Activated T-helper 17 cell treated with anti-CD3 and anti-CD28 coated beads, Interleukin-2, amount 50 U/mL, for 72 hours (primary cell): ENCODE measurements at regions not wholly inside any gene's neighbourhood (a gene's known extent, or its start where the extent isn't known, plus 50 kb on each side); places are given as distances from the start of the nearest gene placed in this dataset.

Source experiments
- ATAC-seq: fragments of 150-1000 bp; cut with Tn5 transposase; replicated peaks from 2 replicates; pipeline ENCODE4 v1.10.0; 2021; ENCODE audit warnings: mild to moderate bottlenecking, moderate library complexity
- H3K27ac Mint-ChIP-seq: one replicate; pipeline ENCODE4 v1.8.0; 2022; ENCODE audit warnings: mixed read lengths
- H3K27me3 Mint-ChIP-seq: one replicate; pipeline ENCODE4 v1.8.0; 2022; ENCODE audit warnings: mixed read lengths
- H3K36me3 Mint-ChIP-seq: one replicate; pipeline ENCODE4 v1.8.0; 2022; ENCODE audit warnings: low read depth, mild to moderate bottlenecking, mixed read lengths
- H3K4me1 Mint-ChIP-seq: one replicate; pipeline ENCODE4 v1.8.0; 2022; ENCODE audit warnings: mixed read lengths
- H3K4me3 Mint-ChIP-seq: one replicate; pipeline ENCODE4 v1.8.0; 2022; ENCODE audit warnings: mild to moderate bottlenecking, mixed read lengths
- H3K9me3 Mint-ChIP-seq: one replicate; pipeline ENCODE4 v1.8.0; 2022; ENCODE audit warnings: mixed read lengths

DNA sequence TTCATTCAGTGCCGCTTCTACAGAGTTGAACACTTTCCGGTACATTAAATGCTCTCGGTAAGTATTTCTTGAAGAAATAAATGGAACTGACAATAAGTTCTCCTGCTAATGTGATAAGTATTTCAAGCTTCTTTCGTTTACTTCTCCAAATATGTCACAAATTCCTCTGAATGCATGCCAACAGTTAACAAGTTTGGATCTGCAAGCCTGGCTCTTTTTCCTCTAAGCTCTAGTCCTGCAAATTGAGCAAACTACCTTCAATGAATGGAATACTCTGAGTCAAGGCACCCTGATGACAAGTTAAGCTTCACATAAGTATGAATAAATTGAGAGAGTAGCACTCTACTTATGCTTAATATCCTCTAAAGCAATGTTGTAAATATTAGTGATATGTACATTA, 403.6 kb downstream of the PDGFC start:
- ATAC-seq = no peak
- H3K27ac Mint-ChIP-seq = no peak overlapping the region

DNA sequence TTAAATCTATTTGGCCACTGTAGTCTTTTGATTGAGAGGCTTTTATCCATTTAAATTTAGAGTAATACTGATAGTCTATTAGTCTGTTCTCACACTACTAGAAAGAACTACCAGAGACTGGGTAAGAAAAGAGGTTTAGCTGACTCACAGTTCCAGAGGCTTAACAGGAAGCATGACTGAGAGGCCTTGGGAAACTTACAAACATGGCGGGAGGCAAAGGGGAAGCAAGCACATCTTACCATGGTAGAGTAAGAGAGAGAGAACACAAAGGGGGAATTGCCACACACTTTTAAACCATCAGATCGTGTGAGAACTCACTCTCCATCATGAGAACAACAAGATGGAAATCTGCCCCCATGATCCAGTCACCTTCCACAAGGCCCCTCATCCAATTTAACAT, 410.9 kb downstream of the PDGFC start:
- H3K27me3 Mint-ChIP-seq = no peaks in the 10 kb centered on the region
- H3K36me3 Mint-ChIP-seq = no peaks in the 10 kb centered on the region
- peaks cover 12% of the 10 kb centered on the region for H3K9me3 Mint-ChIP-seq
- no peak for ATAC-seq
- no peak overlapping the region for H3K27ac Mint-ChIP-seq
- H3K4me1 Mint-ChIP-seq = no peaks in the 10 kb centered on the region
- no peak overlapping the region for H3K4me3 Mint-ChIP-seq

More for the DNA sequence above, 403.6 kb downstream of the PDGFC start:
- Mint-ChIP-seq H3K4me1 (no peaks in the 10 kb centered on the region), H3K4me3 (no peak overlapping the region), H3K9me3 (peaks cover 16% of the 10 kb centered on the region), H3K27me3 (no peaks in the 10 kb centered on the region), H3K36me3 (no peaks in the 10 kb centered on the region)

DNA sequence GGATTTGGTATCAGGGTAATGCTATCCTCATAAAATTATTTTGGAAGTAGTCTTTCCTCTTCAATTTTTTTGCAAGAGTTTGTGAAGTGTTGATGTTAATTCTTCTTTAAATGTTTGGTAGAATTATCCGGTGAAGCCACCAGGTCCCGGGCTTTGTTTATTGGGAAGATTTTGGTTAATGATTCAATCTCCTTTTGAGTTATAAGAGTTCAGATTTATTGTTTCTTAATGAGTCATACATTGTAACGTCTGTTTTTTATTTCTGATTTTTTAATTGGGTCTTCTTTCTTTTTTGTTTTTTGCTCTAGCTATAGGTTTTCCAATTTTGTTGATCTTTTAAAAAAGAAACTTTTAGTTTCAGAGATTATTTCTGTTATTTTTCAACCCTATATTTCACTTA, 412.3 kb downstream of the PDGFC start:
- no peak overlapping the region for H3K27ac Mint-ChIP-seq
- H3K4me3 Mint-ChIP-seq = no peak overlapping the region
- peaks cover 20% of the 10 kb centered on the region for H3K9me3 Mint-ChIP-seq
- H3K27me3 Mint-ChIP-seq = no peaks in the 10 kb centered on the region
- no peaks in the 10 kb centered on the region for H3K4me1 Mint-ChIP-seq
- ATAC-seq = no peak
- no peaks in the 10 kb centered on the region for H3K36me3 Mint-ChIP-seq

DNA sequence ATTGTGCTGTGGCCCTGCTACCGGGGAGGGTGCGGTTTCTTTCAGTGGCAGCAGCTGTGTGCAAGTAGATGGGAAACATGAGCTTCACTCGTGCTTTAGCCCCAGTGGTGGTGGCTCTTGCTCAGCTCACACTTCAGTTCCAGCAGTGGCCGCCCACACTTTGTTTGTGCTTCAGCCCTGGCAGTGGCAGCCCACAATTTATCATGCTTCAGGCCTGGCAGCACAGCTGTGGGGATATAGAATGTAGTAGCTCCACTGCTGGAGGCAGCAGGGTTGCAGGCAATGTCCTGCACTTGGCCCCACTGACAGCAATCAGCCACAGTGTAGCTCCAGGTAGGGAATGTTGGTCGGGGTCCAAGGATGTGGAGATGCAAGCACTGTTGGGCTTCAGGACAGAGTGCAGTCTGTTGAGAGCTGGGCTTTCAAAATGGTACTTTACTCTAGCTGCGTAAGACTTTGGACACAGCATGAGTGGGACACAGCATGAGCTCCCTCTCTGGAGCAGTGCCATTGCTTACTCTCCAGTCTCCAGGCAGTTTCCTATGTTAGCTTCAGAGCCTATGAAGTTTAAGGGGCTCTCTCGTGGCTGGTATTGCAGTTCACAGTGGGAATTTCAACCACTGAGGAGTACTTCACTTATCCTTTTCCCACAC, 413.1 kb downstream of the PDGFC start:
- Mint-ChIP-seq H3K9me3 (peaks cover 20% of the 10 kb centered on the region), H3K36me3 (no peaks in the 10 kb centered on the region), H3K4me3 (no peak overlapping the region), H3K27me3 (no peaks in the 10 kb centered on the region), H3K4me1 (no peaks in the 10 kb centered on the region), H3K27ac (no peak overlapping the region)
- ATAC-seq = no peak

DNA sequence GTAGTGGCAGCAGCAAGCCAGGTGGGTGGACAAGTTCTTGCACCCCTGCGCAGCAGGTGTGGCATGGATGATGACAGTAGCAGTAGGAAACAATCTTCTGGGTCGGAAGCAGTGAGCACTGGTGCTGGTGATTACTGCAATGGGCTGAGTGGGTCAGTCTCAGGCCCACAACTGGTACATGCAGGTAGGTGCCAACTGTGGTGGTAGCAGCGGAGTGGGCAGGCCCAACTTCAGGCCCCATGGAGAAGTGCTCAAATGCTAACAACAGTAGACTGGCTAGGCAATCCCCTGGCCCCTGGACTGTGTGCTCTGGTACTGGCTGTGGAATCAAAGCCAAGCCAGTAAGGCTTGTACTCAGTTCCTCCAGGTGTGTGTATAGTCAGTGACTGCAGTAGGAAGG, 413.7 kb downstream of the PDGFC start:
- no peaks in the 10 kb centered on the region for H3K36me3 Mint-ChIP-seq
- no peak for ATAC-seq
- no peaks in the 10 kb centered on the region for H3K4me1 Mint-ChIP-seq
- no peaks in the 10 kb centered on the region for H3K27me3 Mint-ChIP-seq
- H3K4me3 Mint-ChIP-seq = no peak overlapping the region
- no peak overlapping the region for H3K27ac Mint-ChIP-seq
- peaks cover 20% of the 10 kb centered on the region for H3K9me3 Mint-ChIP-seq

DNA sequence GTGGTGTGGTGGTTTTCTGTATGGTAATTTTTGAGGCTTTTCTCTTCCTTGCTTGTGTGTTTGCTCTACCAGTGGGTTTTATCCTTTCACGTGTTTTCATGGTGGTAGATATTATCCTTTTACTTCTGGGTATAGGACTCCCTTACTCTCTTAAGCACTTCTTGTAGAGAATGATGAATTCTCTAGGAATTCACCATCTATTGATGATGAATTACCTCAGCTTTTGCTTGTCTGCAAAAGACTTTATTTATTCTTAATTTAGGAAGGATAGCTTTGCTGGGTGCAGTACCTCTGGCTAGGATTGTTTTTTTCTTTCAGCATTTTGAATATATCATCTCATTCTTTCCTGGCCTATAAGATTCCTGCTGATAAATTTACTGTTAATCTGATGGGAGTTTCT, 415.3 kb downstream of the PDGFC start:
- Mint-ChIP-seq H3K27ac (no peak overlapping the region), H3K27me3 (no peaks in the 10 kb centered on the region), H3K4me1 (no peaks in the 10 kb centered on the region), H3K9me3 (peaks cover 20% of the 10 kb centered on the region), H3K4me3 (no peak overlapping the region), H3K36me3 (no peaks in the 10 kb centered on the region)
- no peak for ATAC-seq

GRCh38 chr4:156553659-156554058, 417.9 kb downstream of the PDGFC start:
- Mint-ChIP-seq H3K27ac (no peak overlapping the region), H3K4me3 (no peak overlapping the region), H3K36me3 (no peaks in the 10 kb centered on the region), H3K4me1 (no peaks in the 10 kb centered on the region), H3K27me3 (no peaks in the 10 kb centered on the region), H3K9me3 (peaks cover 24% of the 10 kb centered on the region)
- ATAC-seq = no peak

- peaks cover 28% of the 10 kb centered on the region for H3K9me3 Mint-ChIP-seq
- H3K27me3 Mint-ChIP-seq = no peaks in the 10 kb centered on the region
- H3K36me3 Mint-ChIP-seq = no peaks in the 10 kb centered on the region
- no peaks in the 10 kb centered on the region for H3K4me1 Mint-ChIP-seq
- no peak for ATAC-seq
- no peak overlapping the region for H3K27ac Mint-ChIP-seq
- H3K4me3 Mint-ChIP-seq = no peak overlapping the region
Observed at GRCh38 chr4:156547891-156548290, 423.7 kb downstream of the PDGFC start.

GRCh38 chr4:156547439-156547838, 424.2 kb downstream of the PDGFC start:
- H3K4me3 Mint-ChIP-seq = no peak overlapping the region

DNA sequence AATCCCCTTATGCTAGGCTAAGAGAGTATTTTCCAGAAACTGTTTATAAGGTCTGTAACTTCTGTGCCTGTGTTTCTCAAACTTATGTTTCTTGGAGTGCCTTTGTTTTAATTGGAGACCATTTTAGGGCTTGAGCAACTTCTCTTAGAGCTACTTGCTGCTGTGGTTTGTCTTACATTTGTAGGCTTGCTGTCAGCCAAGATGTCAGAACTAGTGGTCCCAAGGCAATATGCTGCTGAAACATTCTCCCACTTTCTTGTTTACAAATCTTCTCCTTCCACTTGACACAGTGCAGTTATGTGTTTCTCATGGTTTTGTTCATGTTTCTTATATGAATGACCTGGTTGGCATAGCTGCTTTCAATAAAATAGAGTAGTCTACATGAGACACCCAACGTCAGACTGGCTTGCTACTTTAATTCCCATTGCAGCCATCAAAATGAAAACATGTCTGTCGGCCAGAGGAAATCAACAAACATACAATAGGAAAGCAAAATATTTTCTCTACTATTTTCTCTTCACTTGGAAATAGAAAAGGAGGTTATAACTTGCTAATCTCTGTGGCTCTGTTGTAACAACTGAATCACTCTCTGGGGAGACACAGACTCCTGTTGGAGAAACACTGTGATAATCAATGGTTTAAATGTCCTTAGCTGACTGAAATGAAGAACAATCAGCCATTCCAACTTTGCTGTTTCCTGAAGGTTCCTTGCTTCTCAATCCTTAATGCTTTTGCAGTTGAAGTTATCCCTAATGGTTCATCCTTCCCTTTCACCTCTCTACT, 426.4 kb downstream of the PDGFC start:
- peaks cover 21% of the 10 kb centered on the region for H3K9me3 Mint-ChIP-seq
- no peak overlapping the region for H3K27ac Mint-ChIP-seq
- ATAC-seq = no peak
- no peaks in the 10 kb centered on the region for H3K4me1 Mint-ChIP-seq
- no peaks in the 10 kb centered on the region for H3K36me3 Mint-ChIP-seq
- H3K27me3 Mint-ChIP-seq = no peaks in the 10 kb centered on the region
- no peak overlapping the region for H3K4me3 Mint-ChIP-seq

More at GRCh38 chr4:156547439-156547838, 424.2 kb downstream of the PDGFC start:
- Mint-ChIP-seq H3K4me1 (no peaks in the 10 kb centered on the region), H3K27ac (no peak overlapping the region), H3K9me3 (peaks cover 28% of the 10 kb centered on the region), H3K27me3 (no peaks in the 10 kb centered on the region), H3K36me3 (no peaks in the 10 kb centered on the region)
- no peak for ATAC-seq

DNA sequence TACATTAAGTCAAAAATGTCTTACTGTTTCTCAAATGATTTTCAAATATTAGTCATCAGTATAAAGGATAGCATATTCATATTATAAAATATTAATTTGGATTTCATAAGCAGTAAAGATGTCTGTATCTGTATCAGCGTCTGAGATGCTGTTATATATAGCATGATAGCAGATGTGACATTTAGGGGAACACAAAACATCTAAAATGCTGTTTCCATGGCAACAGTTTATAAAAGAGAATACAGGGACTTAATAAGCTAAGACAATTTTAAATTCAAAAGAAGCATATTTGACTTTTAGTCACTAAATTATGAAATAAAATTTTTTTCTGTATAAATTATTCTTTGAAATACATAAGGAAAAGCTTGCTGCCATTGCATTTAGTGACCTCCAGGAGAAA, 432.2 kb downstream of the PDGFC start:
- no peaks in the 10 kb centered on the region for H3K36me3 Mint-ChIP-seq
- H3K4me3 Mint-ChIP-seq = no peak overlapping the region
- ATAC-seq = no peak
- no peak overlapping the region for H3K27ac Mint-ChIP-seq
- no peaks in the 10 kb centered on the region for H3K4me1 Mint-ChIP-seq
- H3K27me3 Mint-ChIP-seq = no peaks in the 10 kb centered on the region
- H3K9me3 Mint-ChIP-seq = peaks cover 12% of the 10 kb centered on the region

- ATAC-seq = no peak
- Mint-ChIP-seq H3K27ac (no peak overlapping the region), H3K4me3 (no peak overlapping the region)
Observed at GRCh38 chr4:156538651-156539257, 432.8 kb downstream of the PDGFC start.

GRCh38 chr4:156538210-156538609, 433.4 kb downstream of the PDGFC start:
- ATAC-seq = no peak
- no peaks in the 10 kb centered on the region for H3K36me3 Mint-ChIP-seq
- no peak overlapping the region for H3K4me3 Mint-ChIP-seq
- no peak overlapping the region for H3K27ac Mint-ChIP-seq
- no peaks in the 10 kb centered on the region for H3K27me3 Mint-ChIP-seq
- H3K4me1 Mint-ChIP-seq = no peaks in the 10 kb centered on the region
- H3K9me3 Mint-ChIP-seq = peaks cover 11% of the 10 kb centered on the region

More at GRCh38 chr4:156538651-156539257, 432.8 kb downstream of the PDGFC start:
- H3K27me3 Mint-ChIP-seq = no peaks in the 10 kb centered on the region
- H3K36me3 Mint-ChIP-seq = no peaks in the 10 kb centered on the region
- H3K9me3 Mint-ChIP-seq = peaks cover 14% of the 10 kb centered on the region
- H3K4me1 Mint-ChIP-seq = no peaks in the 10 kb centered on the region

DNA sequence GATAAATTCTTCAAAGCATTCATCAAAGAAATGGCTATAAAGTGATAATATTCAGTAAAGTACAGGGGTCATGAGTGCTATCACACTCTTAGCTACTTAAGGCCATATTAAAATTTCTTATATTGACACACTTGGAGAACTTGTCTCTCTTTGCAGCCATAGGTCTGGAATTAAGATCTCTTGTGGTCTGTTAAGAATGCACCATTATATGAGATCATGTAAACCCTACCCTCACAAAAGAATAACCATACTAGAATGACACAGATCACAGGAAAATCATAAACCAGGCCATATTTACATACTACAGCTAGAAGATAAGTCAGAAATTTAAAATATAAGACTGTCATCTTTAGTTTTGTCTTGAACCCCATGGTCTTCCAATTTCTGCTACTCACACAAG, 434.3 kb downstream of the PDGFC start:
- H3K9me3 Mint-ChIP-seq = peaks cover 14% of the 10 kb centered on the region
- no peaks in the 10 kb centered on the region for H3K36me3 Mint-ChIP-seq
- ATAC-seq = no peak
- H3K27ac Mint-ChIP-seq = no peak overlapping the region
- H3K4me3 Mint-ChIP-seq = no peak overlapping the region
- H3K27me3 Mint-ChIP-seq = no peaks in the 10 kb centered on the region
- H3K4me1 Mint-ChIP-seq = no peaks in the 10 kb centered on the region

DNA sequence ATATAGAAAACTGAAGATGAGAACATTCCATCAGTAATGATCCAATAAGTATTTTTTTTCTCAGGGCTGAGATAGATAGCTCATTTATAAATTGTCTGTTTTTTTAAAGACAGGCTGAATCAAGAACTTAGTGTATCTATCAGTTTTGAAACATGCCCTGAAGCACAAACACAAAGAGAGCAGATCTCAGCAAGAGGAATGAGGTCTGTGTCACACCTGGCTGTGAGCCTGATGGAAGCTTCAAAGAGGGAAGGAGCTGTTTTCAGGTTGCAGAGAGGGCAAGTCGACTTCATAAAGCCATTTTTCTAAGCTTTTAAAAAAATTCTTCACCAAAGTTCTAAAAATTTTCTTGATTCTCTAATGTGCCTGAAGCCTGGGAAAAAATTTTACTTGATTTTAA, 434.9 kb downstream of the PDGFC start:
- Mint-ChIP-seq H3K27me3 (no peaks in the 10 kb centered on the region), H3K27ac (no peak overlapping the region), H3K36me3 (no peaks in the 10 kb centered on the region), H3K4me1 (no peaks in the 10 kb centered on the region), H3K4me3 (no peak overlapping the region), H3K9me3 (peaks cover 14% of the 10 kb centered on the region)
- no peak for ATAC-seq
